IMR-90 (cell line): ENCODE measurements at regions not wholly inside any gene's neighbourhood (a gene's known extent, or its start where the extent isn't known, plus 50 kb on each side); places are given as distances from the start of the nearest gene placed in this dataset.
"Not testable (repeated sequence)": the region's sequence is repeated elsewhere in the genome, so short reads cannot be mapped to it uniquely, and the experiment has no call there.

ENCODE experiments used
- ATAC-seq: fragments of 200-7000 bp; cut with Tn5 transposase; 2 replicates; pipeline ENCODE4 v1.9.1; 2020; ENCODE audit warnings: low read depth, mild to moderate bottlenecking, moderate library complexity
- BruUV-seq: library from RNA; stranded (reverse); fragments of 400-500 nt; replicated peaks from 2 replicates; lab custom pipeline; 2021; lab: Mats Ljungman, UMichigan
- CTCF ChIA-PET: fragments of 300-600 bp; formaldehyde crosslinking; extraction: SDS; loops from one replicate; lab custom pipeline; 2021; ENCODE audit warnings: antibody characterized with exemption; lab: Yijun Ruan, JAX
- POLR2A ChIA-PET: fragments of 300-600 bp; sonication (Branson Sonifier 250); formaldehyde crosslinking; loops from one replicate; lab custom pipeline; 2022; ENCODE audit warnings: antibody characterized with exemption; ENCODE audit not compliant: unreplicated experiment; lab: Charles Lee
- DNase-seq: peaks from one replicate; pipeline ENCODE4 v3.0.0; 2013
- H2AFZ ChIP-seq: replicated peaks from 2 replicates; pipeline ENCODE3; 2013; ENCODE audit warnings: low read length, mild to moderate bottlenecking; ENCODE audit not compliant: poor library complexity
- H2AK5ac ChIP-seq: 2 replicates; pipeline ENCODE4 v1.6.1; 2013; ENCODE audit warnings: low read depth, low read length, inconsistent platforms
- H2AK9ac ChIP-seq: replicated peaks from 2 replicates; pipeline ENCODE3; 2013; ENCODE audit warnings: mild to moderate bottlenecking, low read depth, low read length, moderate library complexity; ENCODE audit not compliant: poor library complexity
- H2BK120ac ChIP-seq: 2 replicates; pipeline ENCODE4 v1.6.1; 2013; ENCODE audit warnings: low read depth, low read length, inconsistent platforms
- H2BK15ac ChIP-seq: 3 replicates; pipeline ENCODE4 v1.6.1; 2013; ENCODE audit warnings: low read depth, low read length, inconsistent platforms
- H2BK20ac ChIP-seq: 2 replicates; pipeline ENCODE4 v1.6.1; 2013; ENCODE audit warnings: low read depth, mild to moderate bottlenecking, inconsistent platforms, low read length, moderate library complexity
- H2BK5ac ChIP-seq: 2 replicates; pipeline ENCODE4 v1.6.1; 2013; ENCODE audit warnings: mild to moderate bottlenecking, low read depth, low read length, inconsistent platforms; ENCODE audit not compliant: poor library complexity, severe bottlenecking
- H3K14ac ChIP-seq: replicated peaks from 2 replicates; pipeline ENCODE4 v1.6.1; 2013; ENCODE audit warnings: low read depth, low read length, inconsistent platforms
- H3K18ac ChIP-seq: 2 replicates; pipeline ENCODE4 v1.6.1; 2013; ENCODE audit warnings: low read depth, low read length, control low read depth
- H3K23ac ChIP-seq: 2 replicates; pipeline ENCODE4 v1.6.1; 2013; ENCODE audit warnings: low read depth, low read length, inconsistent platforms
- H3K27ac ChIP-seq: 2 replicates; pipeline ENCODE4 v1.5.1; 2013; ENCODE audit warnings: mild to moderate bottlenecking, control low read depth, low read length; ENCODE audit not compliant: insufficient read depth
- H3K27me3 ChIP-seq: 2 replicates; pipeline ENCODE4 v1.6.1; 2013; ENCODE audit warnings: low read length; ENCODE audit not compliant: control insufficient read depth, insufficient read depth
- H3K36me3 ChIP-seq: 2 replicates; pipeline ENCODE4 v1.6.1; 2013; ENCODE audit warnings: low read length, mixed read lengths; ENCODE audit not compliant: control insufficient read depth, insufficient read depth
- H3K4ac ChIP-seq: 2 replicates; pipeline ENCODE4 v1.6.1; 2013; ENCODE audit warnings: low read depth, low read length, inconsistent platforms
- H3K4me1 ChIP-seq: 2 replicates; pipeline ENCODE4 v1.6.1; 2013; ENCODE audit warnings: low read length, mixed read lengths; ENCODE audit not compliant: control insufficient read depth, insufficient read depth
- H3K4me2 ChIP-seq: 2 replicates; pipeline ENCODE4 v1.6.1; 2013; ENCODE audit warnings: low read depth, mild to moderate bottlenecking, control low read depth, low read length, moderate library complexity
- H3K4me3 ChIP-seq: 2 replicates; pipeline ENCODE4 v1.5.1; 2013; ENCODE audit warnings: low read depth, mild to moderate bottlenecking, control low read depth, low read length, moderate library complexity; ENCODE audit not compliant: insufficient read depth
- H3K56ac ChIP-seq: 2 replicates; pipeline ENCODE4 v1.6.1; 2013; ENCODE audit warnings: low read length, inconsistent platforms; ENCODE audit not compliant: insufficient read depth; ENCODE audit errors: extremely low read depth
- H3K79me1 ChIP-seq, 2 experiments: 2 replicates each; pipeline ENCODE4 v1.6.1; 2013; ENCODE audit warnings: low read length in 2 of 2, inconsistent platforms in 1 of 2, low read depth in 1 of 2
- H3K9ac ChIP-seq: 2 replicates; pipeline ENCODE4 v1.6.1; 2013; ENCODE audit warnings: low read depth, low read length, control low read depth
- H3K9me1 ChIP-seq: 2 replicates; pipeline ENCODE4 v1.6.1; 2013; ENCODE audit warnings: low read length, inconsistent platforms; ENCODE audit not compliant: insufficient read depth
- H3K9me3 ChIP-seq: 2 replicates; pipeline ENCODE4 v1.6.1; 2013; ENCODE audit warnings: low read length; ENCODE audit not compliant: control insufficient read depth, insufficient read depth
- H4K20me1 ChIP-seq: 2 replicates; pipeline ENCODE4 v1.6.1; 2013; ENCODE audit warnings: low read length, inconsistent platforms; ENCODE audit not compliant: insufficient read depth
- H4K5ac ChIP-seq: 2 replicates; pipeline ENCODE4 v1.6.1; 2013; ENCODE audit warnings: mild to moderate bottlenecking, low read depth, low read length, control low read depth
- H4K8ac ChIP-seq, 2 experiments: 2 replicates each; pipeline ENCODE4 v1.6.1; 2013; ENCODE audit warnings: low read depth in 2 of 2, low read length in 2 of 2, control low read depth in 1 of 2, inconsistent platforms in 1 of 2
- H4K91ac ChIP-seq: 2 replicates; pipeline ENCODE4 v1.6.1; 2013; ENCODE audit warnings: low read depth, low read length, inconsistent platforms; ENCODE audit not compliant: insufficient read depth
- RAD21 ChIP-seq: IDR thresholded peaks from 2 replicates; pipeline ENCODE4 v1.6.1; 2012; ENCODE audit warnings: low read length, improper control_type of control experiment
- SMC3 ChIP-seq: fragments of 150-350 bp; IDR thresholded peaks from 2 replicates; pipeline ENCODE4 v1.6.1; 2016; ENCODE audit warnings: low read depth, mild to moderate bottlenecking, antibody characterized with exemption, low read length, moderate library complexity
- WGBS, 2 experiments: methylation state at CpG; one replicate each; pipeline versions ENCODE4 v1.1.5 to v1.1.7; 2013; ENCODE audit warnings: missing lambda C conversion rate in 2 of 2; ENCODE audit not compliant: insufficient read length in 1 of 2; ENCODE audit errors: extremely low coverage in 2 of 2; 5-methylcytosine and 5-hydroxymethylcytosine counted together
- dilution Hi-C: fragments of 300-500 bp; cut with HindIII; formaldehyde crosslinking; loops from one replicate; pipeline ENCODE4 v1.14.3; 2018; ENCODE audit warnings: low sequenced_read_pairs; ENCODE audit not compliant: unreplicated experiment
- in situ Hi-C: fragments of 300-500 bp; cut with MboI; formaldehyde crosslinking; loops from 3 replicates; pipeline ENCODE4 v1.14.3; 2019; ENCODE audit warnings: low sequenced_read_pairs, inconsistent platforms, mixed read lengths
- intact Hi-C: fragments of 100-400 bp; cut with micrococcal nuclease; formaldehyde crosslinking; loops from 2 replicates; pipeline ENCODE4 v1.10.0; 2022
- TF ChIP-seq, protein P1 (sequence below): conservative IDR thresholded peaks from 2 replicates; pipeline ENCODE4 v1.5.1; 2012; ENCODE audit warnings: mild to moderate bottlenecking, low read depth, low read length, improper control_type of control experiment

- H3K14ac ChIP-seq, H2BK15ac ChIP-seq, H4K5ac ChIP-seq, BruUV-seq, H3K36me3 ChIP-seq, H2AK5ac ChIP-seq, POLR2A ChIA-PET, H3K18ac ChIP-seq, dilution Hi-C loops, H3K56ac ChIP-seq, H3K23ac ChIP-seq, H2AFZ ChIP-seq, H4K8ac ChIP-seq, H3K4ac ChIP-seq, H4K91ac ChIP-seq, H3K27ac ChIP-seq, H2AK9ac ChIP-seq, H2BK120ac ChIP-seq, ATAC-seq, H3K9ac ChIP-seq, H3K27me3 ChIP-seq, H3K9me1 ChIP-seq, H3K9me3 ChIP-seq, H3K79me1 ChIP-seq, H3K4me3 ChIP-seq, H2BK5ac ChIP-seq, H3K4me2 ChIP-seq, H2BK20ac ChIP-seq, H4K20me1 ChIP-seq: not testable (repeated sequence)
- no CpG with 5 or more reads among the region's 8 CpGs for WGBS, 2 experiments
- in situ Hi-C loops = loop anchor here (5.0 to 10.0 kb wide), 3 partner anchors 39 to 457 kb away; no protein-coding TSS in a partner anchor
- intact Hi-C loops = loop anchor here (1.0 to 5.0 kb wide), 5 partner anchors 39 to 461 kb away; partner anchors contain the start of gene HECW2
- peak; percentile 39 for DNase-seq
- H3K4me1 ChIP-seq = peaks cover 11% of the 10 kb centered on the region
- TF ChIP-seq, protein P1, sequence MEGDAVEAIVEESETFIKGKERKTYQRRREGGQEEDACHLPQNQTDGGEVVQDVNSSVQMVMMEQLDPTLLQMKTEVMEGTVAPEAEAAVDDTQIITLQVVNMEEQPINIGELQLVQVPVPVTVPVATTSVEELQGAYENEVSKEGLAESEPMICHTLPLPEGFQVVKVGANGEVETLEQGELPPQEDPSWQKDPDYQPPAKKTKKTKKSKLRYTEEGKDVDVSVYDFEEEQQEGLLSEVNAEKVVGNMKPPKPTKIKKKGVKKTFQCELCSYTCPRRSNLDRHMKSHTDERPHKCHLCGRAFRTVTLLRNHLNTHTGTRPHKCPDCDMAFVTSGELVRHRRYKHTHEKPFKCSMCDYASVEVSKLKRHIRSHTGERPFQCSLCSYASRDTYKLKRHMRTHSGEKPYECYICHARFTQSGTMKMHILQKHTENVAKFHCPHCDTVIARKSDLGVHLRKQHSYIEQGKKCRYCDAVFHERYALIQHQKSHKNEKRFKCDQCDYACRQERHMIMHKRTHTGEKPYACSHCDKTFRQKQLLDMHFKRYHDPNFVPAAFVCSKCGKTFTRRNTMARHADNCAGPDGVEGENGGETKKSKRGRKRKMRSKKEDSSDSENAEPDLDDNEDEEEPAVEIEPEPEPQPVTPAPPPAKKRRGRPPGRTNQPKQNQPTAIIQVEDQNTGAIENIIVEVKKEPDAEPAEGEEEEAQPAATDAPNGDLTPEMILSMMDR = peak; percentile 74
- TF ChIP-seq RAD21 (peak; percentile 78), SMC3 (peak; percentile 75)
- CTCF ChIA-PET = interaction anchor here (0.5 to 2.1 kb wide), 9 partner anchors 13 to 432 kb away, joined by 3 to 13 read pairs (median 4); no protein-coding TSS in a partner anchor
Measured at GRCh38 chr2:196298106-196298723, 126.8 kb upstream of the STK17B start.
